Parathyroid adenoma (tissue), 2 donors: ENCODE measurements at regions not wholly inside any gene's neighbourhood (a gene's known extent, or its start where the extent isn't known, plus 50 kb on each side); places are given as distances from the start of the nearest gene placed in this dataset.
"Not testable (repeated sequence)": the region's sequence is repeated elsewhere in the genome, so short reads cannot be mapped to it uniquely, and the experiment has no call there.

Experiments
- H2AFZ ChIP-seq: fragments of 300-600 bp; sonication (generic); one replicate; pipeline ENCODE4 v1.7.0; 2017; ENCODE audit warnings: antibody characterized with exemption, mild to moderate bottlenecking
- H3K27ac ChIP-seq: fragments of 300-600 bp; sonication (generic); one replicate; pipeline ENCODE4 v1.7.0; 2017
- H3K27me3 ChIP-seq: fragments of 300-600 bp; sonication (generic); one replicate; pipeline ENCODE4 v1.7.0; 2017; ENCODE audit warnings: low read length; ENCODE audit not compliant: control insufficient read depth, insufficient read depth
- H3K36me3 ChIP-seq: fragments of 300-600 bp; sonication (generic); one replicate; pipeline ENCODE4 v1.7.0; 2017; ENCODE audit warnings: low read length; ENCODE audit not compliant: control insufficient read depth, insufficient read depth
- H3K4me1 ChIP-seq: fragments of 300-600 bp; sonication (generic); one replicate; pipeline ENCODE4 v1.7.0; 2017; ENCODE audit warnings: control low read depth
- H3K4me2 ChIP-seq: fragments of 300-600 bp; sonication (generic); one replicate; pipeline ENCODE4 v1.7.0; 2017; ENCODE audit warnings: low read length
- H3K4me3 ChIP-seq: fragments of 300-600 bp; sonication (generic); one replicate; pipeline ENCODE4 v1.7.0; 2017; ENCODE audit warnings: low read depth, low read length
- H3K79me2 ChIP-seq: fragments of 300-600 bp; sonication (generic); one replicate; pipeline ENCODE4 v1.7.0; 2017; ENCODE audit warnings: control low read depth
- H3K9ac ChIP-seq: fragments of 300-600 bp; sonication (generic); one replicate; pipeline ENCODE4 v1.7.0; 2017; ENCODE audit warnings: mild to moderate bottlenecking
- H3K9me3 ChIP-seq: fragments of 300-600 bp; sonication (generic); one replicate; pipeline ENCODE4 v1.7.0; 2017; ENCODE audit warnings: low read length; ENCODE audit not compliant: control insufficient read depth
- TF ChIP-seq, protein P1 (sequence below): fragments of 300-600 bp; sonication (generic); IDR thresholded peaks from one replicate; pipeline ENCODE4 v1.7.0; 2017; ENCODE audit warnings: antibody characterized with exemption, mild to moderate bottlenecking
- donor health status: primary hyperparathyroidism.

DNA sequence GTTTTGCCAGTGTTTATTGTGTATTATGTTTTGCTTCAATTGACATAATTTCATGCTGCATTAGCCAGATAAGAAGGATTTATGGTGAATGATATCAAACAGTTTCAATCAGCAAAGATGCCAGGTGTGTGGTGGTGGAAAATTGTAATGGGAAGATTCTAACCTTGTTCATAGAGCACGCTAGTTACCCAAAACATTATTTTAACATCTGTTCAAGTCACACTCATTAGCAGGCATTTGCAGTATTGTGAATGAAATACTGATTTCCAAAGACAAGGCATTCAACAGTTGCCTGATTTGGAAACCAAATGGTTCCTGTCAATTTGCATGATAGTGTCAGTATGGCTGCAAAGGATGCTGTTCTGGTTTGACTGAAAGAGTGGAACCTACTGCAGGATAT lies 129.7 kb downstream of the EPC1 start:
- Histone ChIP-seq H3K4me1 (peaks cover 3% of the 10 kb centered on the region), H3K9me3 (no peaks in the 10 kb centered on the region), H3K36me3 (no peaks in the 10 kb centered on the region), H3K79me2 (no peaks in the 10 kb centered on the region), H3K27me3 (no peaks in the 10 kb centered on the region), H3K4me2 (no peak overlapping the region), H2AFZ (no peak overlapping the region), H3K4me3 (no peak overlapping the region), H3K27ac (no peak overlapping the region), H3K9ac (no peak overlapping the region)
- TF ChIP-seq, protein P1, sequence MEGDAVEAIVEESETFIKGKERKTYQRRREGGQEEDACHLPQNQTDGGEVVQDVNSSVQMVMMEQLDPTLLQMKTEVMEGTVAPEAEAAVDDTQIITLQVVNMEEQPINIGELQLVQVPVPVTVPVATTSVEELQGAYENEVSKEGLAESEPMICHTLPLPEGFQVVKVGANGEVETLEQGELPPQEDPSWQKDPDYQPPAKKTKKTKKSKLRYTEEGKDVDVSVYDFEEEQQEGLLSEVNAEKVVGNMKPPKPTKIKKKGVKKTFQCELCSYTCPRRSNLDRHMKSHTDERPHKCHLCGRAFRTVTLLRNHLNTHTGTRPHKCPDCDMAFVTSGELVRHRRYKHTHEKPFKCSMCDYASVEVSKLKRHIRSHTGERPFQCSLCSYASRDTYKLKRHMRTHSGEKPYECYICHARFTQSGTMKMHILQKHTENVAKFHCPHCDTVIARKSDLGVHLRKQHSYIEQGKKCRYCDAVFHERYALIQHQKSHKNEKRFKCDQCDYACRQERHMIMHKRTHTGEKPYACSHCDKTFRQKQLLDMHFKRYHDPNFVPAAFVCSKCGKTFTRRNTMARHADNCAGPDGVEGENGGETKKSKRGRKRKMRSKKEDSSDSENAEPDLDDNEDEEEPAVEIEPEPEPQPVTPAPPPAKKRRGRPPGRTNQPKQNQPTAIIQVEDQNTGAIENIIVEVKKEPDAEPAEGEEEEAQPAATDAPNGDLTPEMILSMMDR, result no peak

DNA sequence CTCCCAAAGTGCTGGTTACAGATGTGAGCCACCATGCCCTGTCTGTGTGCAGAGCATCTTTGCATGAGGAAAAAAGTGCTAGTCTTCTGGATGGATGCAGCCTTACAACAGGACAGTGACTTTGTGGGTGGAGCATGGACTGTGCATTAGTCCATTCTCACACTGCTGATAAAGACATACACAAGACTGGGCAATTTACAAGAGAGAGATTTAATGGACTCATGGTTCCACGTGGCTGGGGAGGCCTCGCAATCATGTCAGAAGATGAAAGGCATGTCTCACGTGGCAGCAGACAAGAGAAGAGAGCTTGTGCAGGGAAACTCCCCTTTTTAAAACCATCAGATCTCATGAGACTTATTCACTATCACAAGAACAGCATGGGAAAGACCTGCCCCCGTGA lies 133.1 kb downstream of the EPC1 start:
- H3K79me2 ChIP-seq, H3K27ac ChIP-seq, H2AFZ ChIP-seq, H3K4me1 ChIP-seq, H3K9ac ChIP-seq, H3K36me3 ChIP-seq, H3K9me3 ChIP-seq, H3K27me3 ChIP-seq, H3K4me2 ChIP-seq, H3K4me3 ChIP-seq: not testable (repeated sequence)

DNA sequence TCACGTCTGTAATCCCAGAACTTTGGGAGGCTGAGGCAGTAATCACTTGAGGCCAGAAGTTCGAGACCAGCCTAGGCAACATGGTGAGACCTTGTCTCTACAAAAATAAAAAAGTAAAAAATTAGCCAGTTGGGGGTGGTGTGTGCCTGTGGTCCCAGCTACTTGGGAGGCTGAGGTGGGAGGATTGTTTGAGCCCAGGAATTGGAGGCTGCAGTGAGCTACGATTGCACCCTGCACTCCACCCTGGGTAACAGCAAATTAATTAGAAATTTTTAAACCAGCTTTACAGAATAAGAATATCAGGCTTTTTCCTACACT lies 136.0 kb downstream of the EPC1 start:
- no peaks in the 10 kb centered on the region for H3K79me2 ChIP-seq
- H3K36me3 ChIP-seq, result no peaks in the 10 kb centered on the region
- H3K27me3 ChIP-seq, result no peaks in the 10 kb centered on the region
- no peak overlapping the region for H3K4me3 ChIP-seq
- no peak overlapping the region for H3K27ac ChIP-seq
- H3K9me3 ChIP-seq, result no peaks in the 10 kb centered on the region
- H3K4me1 ChIP-seq, result no peaks in the 10 kb centered on the region
- H3K4me2 ChIP-seq, result no peak overlapping the region
- TF ChIP-seq, protein P1, result no peak
- no peak overlapping the region for H3K9ac ChIP-seq
- H2AFZ ChIP-seq, result no peak overlapping the region

DNA sequence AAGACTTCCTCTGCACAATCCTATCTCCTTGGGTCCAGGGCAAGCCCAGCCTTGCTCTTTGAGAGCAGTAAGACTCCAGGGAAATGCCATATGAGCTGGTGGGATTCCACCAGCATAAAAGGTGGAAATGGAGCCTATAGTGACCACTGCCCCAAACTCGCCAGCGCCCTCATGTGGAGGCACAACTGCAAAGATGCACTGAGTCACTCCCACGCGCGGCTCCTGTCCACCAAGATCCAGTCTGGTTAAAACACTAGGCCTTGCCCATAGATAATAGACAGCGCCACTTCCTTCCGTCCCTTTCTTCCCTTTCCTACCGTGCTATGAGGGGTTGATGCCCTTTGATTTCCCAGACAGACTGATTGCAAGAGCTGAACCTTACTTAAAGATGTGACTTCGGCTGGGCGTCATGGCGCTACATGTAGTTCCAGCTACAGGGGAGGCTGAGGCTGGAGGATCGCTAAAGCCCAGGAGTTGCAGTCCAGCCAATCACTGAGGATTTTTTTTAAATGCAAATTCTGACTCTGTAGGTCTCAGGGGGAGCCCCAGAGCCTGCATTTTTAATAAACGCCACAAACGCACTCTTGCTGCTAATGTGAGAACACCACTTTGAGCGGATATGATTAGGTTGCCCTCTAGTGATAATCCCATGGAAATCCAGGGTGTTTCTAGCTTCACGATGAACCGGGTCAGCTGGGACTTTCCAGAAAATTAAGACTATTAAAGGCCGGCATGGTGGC lies 136.5 kb downstream of the EPC1 start:
- TF ChIP-seq, protein P1, result peak; percentile 16
- H3K4me3 ChIP-seq, result no peak overlapping the region
- H3K9ac ChIP-seq, result no peak overlapping the region
- H3K4me1 ChIP-seq, result no peaks in the 10 kb centered on the region
- H3K27ac ChIP-seq, result no peak overlapping the region
- H3K79me2 ChIP-seq, result no peaks in the 10 kb centered on the region
- no peak overlapping the region for H2AFZ ChIP-seq
- no peaks in the 10 kb centered on the region for H3K9me3 ChIP-seq
- no peaks in the 10 kb centered on the region for H3K36me3 ChIP-seq
- H3K4me2 ChIP-seq, result no peak overlapping the region
- H3K27me3 ChIP-seq, result no peaks in the 10 kb centered on the region

DNA sequence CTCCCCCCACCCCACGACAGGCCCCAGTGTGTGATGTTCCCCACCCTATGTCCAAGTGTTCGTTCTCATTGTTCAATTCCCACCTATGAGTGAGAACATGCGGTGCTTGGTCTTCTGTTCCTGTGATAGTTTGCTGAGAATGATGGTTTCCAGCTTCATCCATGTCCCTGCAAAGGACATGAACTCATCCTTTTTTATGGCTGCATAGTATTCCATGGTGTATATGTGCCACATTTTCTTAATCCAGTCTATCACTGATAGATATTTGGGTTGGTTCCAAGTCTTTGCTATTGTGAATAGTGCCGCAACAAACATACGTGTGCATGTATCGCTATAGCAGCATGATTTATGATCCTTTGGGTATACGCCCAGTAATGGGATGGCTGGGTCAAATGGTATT lies 139.0 kb downstream of the EPC1 start:
- H3K9me3 ChIP-seq, H3K9ac ChIP-seq, H3K4me2 ChIP-seq, H3K27me3 ChIP-seq, H3K79me2 ChIP-seq, H3K4me1 ChIP-seq, H3K27ac ChIP-seq, H2AFZ ChIP-seq, H3K4me3 ChIP-seq, H3K36me3 ChIP-seq: not testable (repeated sequence)

DNA sequence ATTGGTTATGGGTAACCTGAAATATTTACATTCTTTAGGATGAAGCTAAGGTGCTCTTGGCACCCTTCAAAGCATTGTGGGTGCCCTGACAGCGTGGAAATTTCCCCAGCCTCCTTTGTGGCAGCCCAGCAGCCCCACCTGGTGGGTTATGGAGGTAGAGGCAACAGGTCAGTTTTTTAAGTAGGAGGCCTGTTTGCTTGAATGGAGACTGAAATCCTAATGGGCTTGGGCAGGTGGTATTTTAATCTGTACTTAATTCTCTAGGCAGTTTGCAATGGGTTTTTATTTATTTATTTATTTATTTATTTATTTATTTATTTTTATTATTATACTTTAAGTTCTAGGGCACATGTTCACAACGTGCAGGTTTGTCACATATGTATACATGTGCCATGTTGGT lies 139.4 kb downstream of the EPC1 start:
- TF ChIP-seq, protein P1, result peak; percentile 24
- H3K9ac ChIP-seq, result no peak overlapping the region
- H3K27me3 ChIP-seq, result no peaks in the 10 kb centered on the region
- no peaks in the 10 kb centered on the region for H3K36me3 ChIP-seq
- no peaks in the 10 kb centered on the region for H3K4me1 ChIP-seq
- H3K4me3 ChIP-seq, result no peak overlapping the region
- no peak overlapping the region for H3K4me2 ChIP-seq
- no peak overlapping the region for H3K27ac ChIP-seq
- no peaks in the 10 kb centered on the region for H3K9me3 ChIP-seq
- H2AFZ ChIP-seq, result no peak overlapping the region
- no peaks in the 10 kb centered on the region for H3K79me2 ChIP-seq
